ENCODE measurements at regions not wholly inside any gene's neighbourhood (a gene's known extent, or its start where the extent isn't known, plus 50 kb on each side); places are given as distances from the start of the nearest gene placed in this dataset.

- POLR2A ChIA-PET = no interaction called here
- no peak for TF ChIP-seq EZH2 (IDR thresholded peaks at IDR 0.05; ENCODE audit: borderline replicate concordance, low read depth, low read length, severe bottlenecking)
- TF ChIP-seq JUN (IDR thresholded peaks at IDR 0.05; ENCODE audit: borderline replicate concordance, insufficient read depth, insufficient read length, low read depth) = no peak
- TF ChIP-seq GATA2 (IDR thresholded peaks at IDR 0.05; ENCODE audit: insufficient read depth, insufficient read length, low read depth, low read length) = no peak
- no peak for TF ChIP-seq CTCF (IDR thresholded peaks at IDR 0.05; ENCODE audit: extremely low read depth in 1 of 2, insufficient read depth in 1 of 2, low read depth in 1 of 2, low read length in 2 of 2)
- no peak for TF ChIP-seq POLR2AphosphoS5 (IDR thresholded peaks at IDR 0.05; ENCODE audit: insufficient read depth, low read depth, low read length)
- no peak for TF ChIP-seq MAX (IDR thresholded peaks at IDR 0.05; ENCODE audit: insufficient read depth, insufficient read length)
- TF ChIP-seq FOS (IDR thresholded peaks at IDR 0.05; ENCODE audit: borderline replicate concordance, insufficient read depth, low read length) = no peak
- TF ChIP-seq MYC (IDR thresholded peaks at IDR 0.05; ENCODE audit: low read depth, low read length) = no peak
- TF ChIP-seq POLR2A (IDR thresholded peaks at IDR 0.05; ENCODE audit: low read depth, low read length) = no peak
- dilution Hi-C loops (cut with MboI; ENCODE audit: extremely low pct_ligation_motif_present, low sequenced_read_pairs) = no loop called here
Measured at GRCh38 chr16:13587181-13587580, 332.8 kb upstream of the ERCC4 start.

More at GRCh38 chr16:13587181-13587580, 332.8 kb upstream of the ERCC4 start:
- Histone ChIP-seq H3K4me2 (ENCODE audit: insufficient read depth, low read length) (no peak overlapping the region), H3K36me3 (ENCODE audit: control insufficient read depth in 2 of 2, extremely low read depth in 1 of 2, insufficient read depth in 2 of 2, low read length in 2 of 2) (no peaks in the 10 kb centered on the region), H3K9me1 (replicated peaks; ENCODE audit: control insufficient read depth, extremely low read depth, insufficient read depth, low read length) (no peaks in the 10 kb centered on the region), H4K20me1 (replicated peaks; ENCODE audit: control insufficient read depth, extremely low read depth, insufficient read depth, low read length) (no peaks in the 10 kb centered on the region), H3K4me3 (replicated peaks in 1 of 3; ENCODE audit: insufficient read depth in 1 of 3, low read depth in 1 of 3, low read length in 3 of 3) (no peak overlapping the region), H3K9me3 (replicated peaks; ENCODE audit: control insufficient read depth, insufficient read depth, low read length) (no peaks in the 10 kb centered on the region), H3K4me1 (ENCODE audit: control insufficient read depth, extremely low read depth, insufficient read depth, low read length) (no peaks in the 10 kb centered on the region), H3K27me3 (ENCODE audit: control insufficient read depth in 2 of 2, insufficient read depth in 2 of 2, low read length in 2 of 2) (no peaks in the 10 kb centered on the region), H3K9ac (replicated peaks; ENCODE audit: extremely low read depth, insufficient read depth, low read length) (no peak overlapping the region), H3K27ac (ENCODE audit: insufficient read depth, low read depth, low read length) (no peak overlapping the region), H3K79me2 (ENCODE audit: control insufficient read depth, insufficient read depth, low read length) (no peaks in the 10 kb centered on the region), H2AFZ (ENCODE audit: low read depth, low read length) (no peak overlapping the region)
- intact Hi-C loops (cut with micrococcal nuclease) = no loop called here
- CTCF ChIA-PET = no interaction called here
- no peak for DNase-seq (ENCODE audit: low read depth, low spot score)
- no peak for FAIRE-seq
- no TSS peak for BruUV-seq (replicated peaks)

Data from endothelial cell of umbilical vein (primary cell).